Activated T-helper 1 cell treated with anti-CD3 and anti-CD28 coated beads, Interleukin-12 subunit alpha, Interleukin-12 subunit beta, Interleukin-2, Interleukin-4 antibody, amounts not matched to agents 30 ng/mL and 10 ng/mL and 1 ng/mL, durations not matched to agents 14 hours and 24 hours and 36 hours (primary cell): ENCODE measurements at regions not wholly inside any gene's neighbourhood (a gene's known extent, or its start where the extent isn't known, plus 50 kb on each side); places are given as distances from the start of the nearest gene placed in this dataset.

Experiments used
- DNase-seq: peaks from one replicate; pipeline ENCODE4 v3.0.0; 2021; ENCODE audit warnings: low spot score
- H3K27ac Mint-ChIP-seq: one replicate; pipeline ENCODE4 v1.8.0; 2021; ENCODE audit warnings: mild to moderate bottlenecking, mixed read lengths
- H3K27me3 Mint-ChIP-seq: one replicate; pipeline ENCODE4 v1.8.0; 2022; ENCODE audit warnings: mild to moderate bottlenecking, moderate library complexity, mixed read lengths; ENCODE audit not compliant: insufficient read depth
- H3K36me3 Mint-ChIP-seq: one replicate; pipeline ENCODE4 v1.8.0; 2021; ENCODE audit warnings: low read depth, mixed read lengths
- H3K4me1 Mint-ChIP-seq: one replicate; pipeline ENCODE4 v1.8.0; 2021; ENCODE audit warnings: low read depth, mixed read lengths
- H3K4me3 Mint-ChIP-seq: one replicate; pipeline ENCODE4 v1.8.0; 2021; ENCODE audit warnings: mild to moderate bottlenecking, moderate library complexity, mixed read lengths
- H3K9me3 Mint-ChIP-seq: one replicate; pipeline ENCODE4 v1.8.0; 2021; ENCODE audit warnings: mixed read lengths
- intact Hi-C: fragments of 100-400 bp; cut with micrococcal nuclease; formaldehyde crosslinking; loops from one replicate; pipeline ENCODE4 v1.15.1; 2024

DNA sequence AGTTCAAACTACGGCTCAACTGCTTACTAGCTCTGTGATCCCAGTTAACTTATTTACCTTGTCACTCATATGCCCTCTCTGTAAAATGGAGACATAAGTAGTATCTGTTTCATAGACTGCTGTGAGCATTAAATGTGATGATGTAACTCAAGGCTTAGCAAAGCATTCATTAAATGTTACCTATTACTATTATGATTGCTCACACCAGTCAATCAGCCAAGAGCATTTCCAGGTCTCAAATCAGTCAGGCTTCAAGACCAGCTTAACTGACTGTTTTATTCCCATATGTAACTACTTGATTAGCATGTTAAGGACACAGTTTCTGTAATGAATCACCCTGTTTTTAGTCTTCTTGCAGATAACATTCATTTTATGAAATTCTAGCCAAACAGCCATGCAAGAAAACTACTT is 413.3 kb downstream of the MLLT3 start:
- H3K36me3 Mint-ChIP-seq, result peaks cover 3% of the 10 kb centered on the region
- H3K4me1 Mint-ChIP-seq, result peaks cover 38% of the 10 kb centered on the region
- no peak for DNase-seq
- peak overlapping the region; percentile 89 for H3K27ac Mint-ChIP-seq
- H3K4me3 Mint-ChIP-seq, result peak overlapping the region; percentile 73
- H3K27me3 Mint-ChIP-seq, result no peaks in the 10 kb centered on the region
- intact Hi-C loops, result loop anchor here (1.0 to 10.0 kb wide), 22 partner anchors 34 to 1872 kb away; partner anchors contain the start of gene HACD4
- H3K9me3 Mint-ChIP-seq, result no peaks in the 10 kb centered on the region

DNA sequence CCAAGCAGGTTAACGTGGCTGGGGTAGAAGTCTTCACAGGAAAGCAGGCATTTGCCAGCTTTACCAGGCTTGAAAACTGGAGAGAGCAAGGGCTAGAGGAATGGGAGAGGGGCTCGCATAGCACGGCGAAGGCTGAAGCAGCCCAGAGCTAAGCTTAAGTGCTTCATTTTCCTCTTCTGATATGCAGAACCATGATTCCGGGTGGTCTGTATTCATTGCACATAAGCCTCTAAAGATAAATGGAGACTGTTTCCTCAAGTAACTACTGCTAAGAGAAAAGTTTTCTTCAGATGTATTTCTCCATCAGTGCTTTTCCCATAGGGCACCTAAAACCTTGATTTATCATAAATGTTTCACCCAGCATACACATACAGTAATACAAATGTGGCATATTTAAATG is 414.1 kb downstream of the MLLT3 start:
- no peak for DNase-seq
- Mint-ChIP-seq H3K36me3 (peaks cover 6% of the 10 kb centered on the region), H3K4me1 (peaks cover 40% of the 10 kb centered on the region), H3K27ac (peak overlapping the region; percentile 89), H3K9me3 (no peaks in the 10 kb centered on the region), H3K4me3 (no peak overlapping the region), H3K27me3 (no peaks in the 10 kb centered on the region)
- intact Hi-C loops, result loop anchor here (2.0 to 10.0 kb wide), 5 partner anchors 49 to 1873 kb away; partner anchors contain the start of gene HACD4

DNA sequence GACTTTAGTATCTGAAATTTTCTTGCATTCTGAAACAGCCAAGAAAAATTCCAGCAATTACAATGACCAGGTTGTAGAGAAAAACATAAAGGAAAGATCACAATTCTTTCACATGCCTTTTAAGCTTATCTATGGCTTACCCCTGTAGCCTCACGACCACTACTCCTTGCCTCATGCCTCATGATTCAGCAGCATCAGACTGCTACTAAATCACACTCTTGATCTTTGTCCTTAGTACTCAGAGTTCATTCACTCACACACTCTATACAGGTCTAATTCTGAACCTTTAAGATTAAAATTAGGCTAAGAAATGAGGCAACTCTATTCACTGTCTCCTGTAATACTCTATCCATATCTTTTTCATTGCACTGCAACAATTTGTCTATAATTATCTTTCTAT is 415.1 kb downstream of the MLLT3 start:
- Mint-ChIP-seq H3K4me1 (peaks cover 50% of the 10 kb centered on the region), H3K4me3 (no peak overlapping the region), H3K27me3 (no peaks in the 10 kb centered on the region), H3K36me3 (peaks cover 9% of the 10 kb centered on the region), H3K9me3 (no peaks in the 10 kb centered on the region), H3K27ac (peak overlapping the region; percentile 1)
- intact Hi-C loops, result loop anchor here (5.0 to 10.0 kb wide), 4 partner anchors 50 to 828 kb away; partner anchors contain the start of gene HACD4
- DNase-seq, result no peak

DNA sequence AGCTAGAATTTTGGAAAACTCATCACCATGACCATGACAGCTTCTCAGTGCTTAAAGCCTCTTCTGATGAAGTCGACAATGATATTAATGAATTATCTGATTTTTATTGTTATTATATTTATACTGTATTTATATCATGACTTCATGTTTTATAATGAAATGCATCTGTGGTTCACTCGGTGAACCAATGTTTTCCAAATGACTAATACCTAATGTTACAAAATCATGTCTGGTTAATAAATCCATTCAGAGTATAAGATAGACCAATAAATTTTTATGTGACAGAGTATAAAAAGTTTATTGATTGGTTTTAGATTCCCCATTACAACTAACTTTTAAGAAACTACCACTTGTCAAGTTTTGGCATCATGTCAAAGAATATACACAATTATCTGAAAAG is 416.5 kb downstream of the MLLT3 start:
- Mint-ChIP-seq H3K27me3 (peaks cover 4% of the 10 kb centered on the region), H3K27ac (no peak overlapping the region), H3K9me3 (no peaks in the 10 kb centered on the region), H3K4me3 (no peak overlapping the region), H3K36me3 (peaks cover 12% of the 10 kb centered on the region), H3K4me1 (peaks cover 63% of the 10 kb centered on the region)
- intact Hi-C loops, result loop anchor here (5.0 to 10.0 kb wide), 4 partner anchors 51 to 829 kb away; partner anchors contain the start of gene HACD4
- DNase-seq, result no peak

DNA sequence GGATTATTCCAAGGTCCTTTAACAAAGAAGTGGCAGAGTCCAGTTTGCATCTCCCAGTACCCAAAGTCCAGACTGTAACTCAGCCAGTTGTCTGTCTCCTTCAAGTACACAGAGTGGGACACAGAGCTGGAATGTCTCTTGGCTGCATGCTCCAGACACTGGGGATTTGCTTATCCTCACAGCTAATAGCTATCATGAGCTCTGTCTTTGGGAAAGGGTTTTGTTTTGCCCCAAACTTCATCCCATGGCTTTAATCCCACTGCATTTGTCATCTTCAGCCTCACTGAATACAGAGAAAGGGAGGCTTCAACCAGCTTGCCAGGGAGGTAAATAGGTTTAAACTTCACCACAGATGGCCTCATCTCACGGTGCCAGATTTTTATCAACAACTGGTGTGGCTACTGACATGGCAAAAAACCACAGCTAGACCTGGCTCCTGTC is 412.2 kb upstream of the SLC24A2 start:
- no peak for DNase-seq
- Mint-ChIP-seq H3K36me3 (peaks cover 13% of the 10 kb centered on the region), H3K4me1 (peaks cover 46% of the 10 kb centered on the region), H3K4me3 (no peak overlapping the region), H3K27me3 (peaks cover 4% of the 10 kb centered on the region), H3K27ac (no peak overlapping the region), H3K9me3 (peaks cover 9% of the 10 kb centered on the region)
- intact Hi-C loops, result loop anchor here (10.0 kb wide), 2 partner anchors 686 to 834 kb away; partner anchors contain the start of gene HACD4

DNA sequence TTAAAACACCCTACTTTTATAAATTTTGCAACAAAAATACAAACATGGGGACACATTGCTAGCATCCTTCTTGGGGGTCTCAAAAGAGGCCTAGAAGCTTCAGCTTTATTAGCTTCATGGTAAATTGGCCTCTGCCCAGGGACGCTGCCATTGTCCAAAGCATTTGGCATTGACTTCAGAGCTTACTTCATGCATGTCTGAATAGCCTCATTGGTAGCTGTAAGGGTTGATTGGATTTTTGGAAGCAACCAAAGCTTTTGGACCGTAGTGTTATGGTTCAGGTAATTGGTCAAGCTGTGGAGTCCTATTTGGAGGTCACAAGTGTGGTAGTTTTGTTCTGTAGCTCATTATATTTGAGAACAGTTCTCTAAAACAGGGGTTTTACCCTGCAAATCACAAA is 411.7 kb upstream of the SLC24A2 start:
- peaks cover 46% of the 10 kb centered on the region for H3K4me1 Mint-ChIP-seq
- H3K4me3 Mint-ChIP-seq, result no peak overlapping the region
- H3K27me3 Mint-ChIP-seq, result peaks cover 4% of the 10 kb centered on the region
- DNase-seq, result no peak
- H3K27ac Mint-ChIP-seq, result no peak overlapping the region
- peaks cover 11% of the 10 kb centered on the region for H3K9me3 Mint-ChIP-seq
- intact Hi-C loops, result loop anchor here (10.0 kb wide), 2 partner anchors 686 to 834 kb away; partner anchors contain the start of gene HACD4
- peaks cover 13% of the 10 kb centered on the region for H3K36me3 Mint-ChIP-seq

DNA sequence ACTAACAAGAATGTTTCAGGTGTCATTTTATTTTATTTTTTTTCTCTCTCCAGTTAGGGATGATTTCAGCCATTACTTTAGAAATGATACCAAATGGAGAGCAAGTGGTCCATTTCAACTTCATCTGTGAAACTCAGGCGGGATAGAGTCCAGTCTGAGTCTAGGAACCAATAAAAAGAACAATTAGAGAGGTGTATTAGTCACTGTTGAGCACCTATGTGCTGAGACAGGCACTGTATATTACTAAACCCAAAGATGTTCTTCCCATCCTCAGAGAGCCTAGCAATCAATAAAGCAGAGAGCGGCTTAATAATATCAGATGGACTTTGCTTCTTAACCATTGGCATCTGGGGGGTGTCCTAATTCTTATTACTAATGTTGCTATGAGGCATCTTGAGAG is 410.3 kb upstream of the SLC24A2 start:
- Mint-ChIP-seq H3K36me3 (peaks cover 12% of the 10 kb centered on the region), H3K9me3 (peaks cover 22% of the 10 kb centered on the region), H3K4me1 (peaks cover 46% of the 10 kb centered on the region), H3K27me3 (peaks cover 4% of the 10 kb centered on the region), H3K27ac (no peak overlapping the region), H3K4me3 (no peak overlapping the region)
- intact Hi-C loops, result no loop called here
- DNase-seq, result no peak

DNA sequence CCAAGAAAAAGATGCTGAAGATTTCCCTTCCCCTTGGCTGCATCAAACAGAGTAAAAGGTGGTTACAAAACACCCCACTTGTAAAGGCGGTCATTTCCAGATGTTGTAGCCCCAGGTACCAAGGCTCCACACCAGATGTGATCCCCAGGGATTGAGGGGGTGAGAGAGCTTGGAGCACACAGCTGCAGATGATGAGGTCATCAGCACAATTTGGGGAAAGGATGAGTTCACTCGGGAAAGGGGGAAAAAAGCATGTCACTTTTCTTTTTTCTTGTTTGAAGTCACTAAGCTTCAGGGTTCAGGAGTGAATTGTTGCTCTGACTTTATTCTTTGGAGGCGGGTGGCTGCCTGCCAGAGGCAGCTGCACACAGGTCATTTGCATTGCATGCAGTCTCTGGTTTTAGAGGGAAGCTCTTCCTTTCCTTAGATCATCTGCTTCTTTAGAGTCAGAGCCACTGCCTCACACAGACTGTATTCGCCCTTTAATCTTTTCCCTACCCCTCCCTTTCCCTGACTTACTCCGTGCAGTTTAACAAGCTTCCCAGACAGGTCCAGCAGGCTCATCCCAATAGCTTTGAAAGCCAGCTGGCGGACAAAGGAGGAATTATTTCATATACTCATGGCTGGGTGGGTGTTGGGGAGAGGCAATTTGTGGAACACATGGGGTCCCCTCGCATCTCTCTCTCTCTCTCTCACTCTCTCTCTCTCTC is 409.3 kb upstream of the SLC24A2 start:
- Mint-ChIP-seq H3K4me1 (peaks cover 41% of the 10 kb centered on the region), H3K36me3 (peaks cover 11% of the 10 kb centered on the region), H3K27me3 (peaks cover 4% of the 10 kb centered on the region), H3K4me3 (no peak overlapping the region), H3K27ac (no peak overlapping the region), H3K9me3 (peaks cover 27% of the 10 kb centered on the region)
- no peak for DNase-seq
- intact Hi-C loops, result no loop called here

DNA sequence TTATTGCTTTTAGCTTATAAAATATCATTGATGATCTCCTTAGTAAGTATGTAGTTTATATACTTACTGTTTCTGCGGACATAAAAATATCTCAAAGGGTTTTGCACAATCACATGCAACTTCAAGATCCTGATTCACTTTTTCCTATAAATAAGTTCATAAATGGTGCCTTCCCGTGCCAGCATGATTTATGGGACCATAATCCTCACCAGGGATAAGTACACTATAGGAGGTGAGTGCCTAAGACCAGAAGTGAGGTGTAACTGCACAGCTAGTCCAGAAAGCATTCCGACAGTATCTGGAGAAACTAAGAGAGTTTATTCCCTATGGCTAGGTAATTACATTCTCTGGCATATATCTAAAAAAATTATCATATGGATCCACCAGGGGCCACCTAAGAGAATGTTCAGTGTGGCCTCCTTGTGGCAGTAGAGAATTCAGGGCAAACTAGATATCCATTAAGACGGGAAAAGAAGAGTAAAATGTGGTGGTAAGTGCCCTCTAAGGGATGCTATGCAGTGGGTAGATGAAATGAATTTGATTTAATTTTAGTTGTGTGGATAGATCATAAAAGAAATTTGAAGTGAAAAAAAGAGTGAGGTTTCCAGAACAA is 402.5 kb upstream of the SLC24A2 start:
- Mint-ChIP-seq H3K27ac (no peak overlapping the region), H3K27me3 (no peaks in the 10 kb centered on the region), H3K4me3 (no peak overlapping the region), H3K4me1 (no peaks in the 10 kb centered on the region), H3K36me3 (peaks cover 3% of the 10 kb centered on the region), H3K9me3 (peaks cover 38% of the 10 kb centered on the region)
- intact Hi-C loops, result no loop called here
- DNase-seq, result no peak

DNA sequence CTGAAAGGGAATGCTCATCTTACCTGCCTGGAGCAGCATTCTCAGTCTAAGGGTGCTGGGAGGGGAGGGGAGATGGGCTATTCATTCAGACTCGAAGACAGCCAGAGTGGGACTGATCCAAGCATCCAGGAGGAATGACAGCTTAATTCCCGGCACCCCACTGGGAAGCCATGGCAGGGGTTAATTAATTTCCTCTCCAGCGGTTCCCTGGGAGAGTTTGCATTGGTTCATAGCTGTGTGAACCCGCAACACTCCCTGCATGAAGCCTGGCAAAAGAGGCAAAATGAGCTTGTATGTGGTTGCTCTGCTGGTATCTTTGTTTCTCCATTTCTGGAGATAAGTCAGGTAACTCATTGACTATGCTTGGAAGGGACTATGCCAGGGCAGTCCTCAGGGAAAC is 401.0 kb upstream of the SLC24A2 start:
- H3K27me3 Mint-ChIP-seq, result no peaks in the 10 kb centered on the region
- no peaks in the 10 kb centered on the region for H3K4me1 Mint-ChIP-seq
- H3K9me3 Mint-ChIP-seq, result peaks cover 31% of the 10 kb centered on the region
- no peak overlapping the region for H3K4me3 Mint-ChIP-seq
- peaks cover 3% of the 10 kb centered on the region for H3K36me3 Mint-ChIP-seq
- no peak overlapping the region for H3K27ac Mint-ChIP-seq
- intact Hi-C loops, result no loop called here
- DNase-seq, result no peak

DNA sequence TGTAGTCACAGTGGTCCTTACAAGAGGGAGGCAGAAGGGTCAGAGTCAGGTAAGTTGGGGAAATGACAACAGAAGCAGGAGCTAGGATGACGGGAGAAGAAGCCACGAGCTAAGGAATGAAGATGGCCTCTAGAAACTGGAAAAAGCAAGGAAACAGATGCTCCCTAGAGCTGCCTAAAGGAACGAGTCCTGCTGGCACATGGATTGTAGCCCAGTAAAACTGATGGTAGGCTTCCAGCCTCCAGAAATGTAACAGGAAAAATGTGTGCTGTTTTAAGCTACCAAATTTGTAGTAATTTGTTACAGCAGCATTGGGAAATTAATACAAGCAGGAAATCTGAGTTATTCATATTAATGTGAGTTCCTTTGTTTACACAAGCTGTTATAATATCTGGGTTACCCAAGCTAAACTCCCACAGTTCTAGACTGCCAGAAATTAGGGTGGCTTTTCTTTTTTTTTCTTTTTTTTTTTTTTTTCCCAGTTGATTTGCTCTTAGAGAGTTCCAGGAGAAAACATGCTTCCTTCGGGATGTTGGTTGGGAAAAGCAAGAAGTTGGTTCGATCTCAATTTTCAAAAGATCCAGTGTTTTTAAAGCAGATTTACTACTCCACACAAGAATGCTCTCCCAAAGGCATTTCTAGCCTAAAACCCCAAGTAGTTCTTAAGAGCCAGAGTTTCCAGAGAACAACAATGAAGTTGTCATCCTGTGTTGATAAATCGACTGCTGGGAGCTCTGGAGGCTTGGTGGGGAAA is 400.0 kb upstream of the SLC24A2 start:
- no peak overlapping the region for H3K27ac Mint-ChIP-seq
- peaks cover 2% of the 10 kb centered on the region for H3K36me3 Mint-ChIP-seq
- no peak overlapping the region for H3K4me3 Mint-ChIP-seq
- intact Hi-C loops, result no loop called here
- peaks cover 27% of the 10 kb centered on the region for H3K9me3 Mint-ChIP-seq
- no peak for DNase-seq
- no peaks in the 10 kb centered on the region for H3K4me1 Mint-ChIP-seq
- no peaks in the 10 kb centered on the region for H3K27me3 Mint-ChIP-seq

DNA sequence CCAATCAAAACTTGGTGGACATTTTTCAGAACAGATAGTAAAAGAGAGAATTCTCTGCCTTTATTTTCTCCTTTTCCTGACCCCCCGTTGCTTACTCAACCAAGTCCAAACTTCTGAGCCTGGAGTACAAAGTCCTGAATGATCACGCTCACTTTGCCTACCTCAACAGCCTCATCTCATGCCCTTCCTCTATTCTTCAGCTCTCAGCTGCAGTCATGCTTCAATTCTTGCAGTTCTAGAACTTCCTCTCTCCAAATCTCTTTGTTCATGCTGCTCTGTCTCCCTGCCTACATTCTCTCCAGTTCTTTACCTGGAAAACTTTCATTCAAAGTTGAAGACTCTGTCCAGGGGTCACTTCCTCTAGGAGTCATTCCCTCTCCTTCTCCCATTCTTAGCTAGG is 398.5 kb upstream of the SLC24A2 start:
- H3K27me3 Mint-ChIP-seq, result no peaks in the 10 kb centered on the region
- peaks cover 5% of the 10 kb centered on the region for H3K36me3 Mint-ChIP-seq
- intact Hi-C loops, result no loop called here
- H3K4me1 Mint-ChIP-seq, result no peaks in the 10 kb centered on the region
- no peak overlapping the region for H3K4me3 Mint-ChIP-seq
- peaks cover 39% of the 10 kb centered on the region for H3K9me3 Mint-ChIP-seq
- DNase-seq, result no peak
- no peak overlapping the region for H3K27ac Mint-ChIP-seq

DNA sequence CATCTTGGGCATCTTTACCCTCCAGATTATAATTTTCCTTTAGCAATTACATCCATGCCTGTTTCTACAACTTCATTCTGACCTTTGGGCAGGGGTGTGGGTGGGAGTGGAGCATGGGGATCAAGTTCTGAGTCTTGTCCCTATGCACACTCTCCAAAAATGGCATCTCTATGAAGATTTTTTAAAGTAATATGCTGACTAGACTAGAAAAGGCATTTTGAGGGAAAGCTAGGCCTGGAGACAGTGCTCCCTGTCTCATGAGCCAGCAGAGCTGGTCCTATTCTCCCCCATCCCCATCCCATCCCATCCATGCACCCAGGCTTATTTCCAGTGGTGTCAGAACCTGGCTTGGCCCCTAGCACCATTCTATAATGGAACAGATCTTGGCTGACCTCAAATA is 398.0 kb upstream of the SLC24A2 start:
- H3K4me1 Mint-ChIP-seq, result peaks cover 2% of the 10 kb centered on the region
- H3K27me3 Mint-ChIP-seq, result no peaks in the 10 kb centered on the region
- intact Hi-C loops, result no loop called here
- peaks cover 36% of the 10 kb centered on the region for H3K9me3 Mint-ChIP-seq
- H3K36me3 Mint-ChIP-seq, result peaks cover 5% of the 10 kb centered on the region
- no peak overlapping the region for H3K4me3 Mint-ChIP-seq
- DNase-seq, result no peak
- H3K27ac Mint-ChIP-seq, result no peak overlapping the region
